Naive B cell (primary cell): ENCODE measurements at regions not wholly inside any gene's neighbourhood (a gene's known extent, or its start where the extent isn't known, plus 50 kb on each side); places are given as distances from the start of the nearest gene placed in this dataset.
"Not testable (repeated sequence)": the region's sequence is repeated elsewhere in the genome, so short reads cannot be mapped to it uniquely, and the experiment has no call there.

ENCODE experiments used
- ATAC-seq, 2 donors: fragments of 150-1000 bp; cut with Tn5 transposase; 2 replicates each; pipeline ENCODE4 v1.10.0; 2021; ENCODE audit warnings: low read depth in 2 of 2, mild to moderate bottlenecking in 2 of 2, moderate library complexity in 2 of 2
- DNase-seq: peaks from one replicate; pipeline ENCODE4 v3.0.0; 2022
- H3K27ac Mint-ChIP-seq, 6 donors: one replicate each; pipeline ENCODE4 v1.8.0; 2020 to 2022; ENCODE audit warnings: mild to moderate bottlenecking in 6 of 6, mixed read lengths in 6 of 6, moderate library complexity in 5 of 6, inconsistent platforms in 2 of 6
- H3K27me3 Mint-ChIP-seq, 3 donors: one replicate each; pipeline ENCODE4 v1.8.0; 2021 to 2022; ENCODE audit warnings: mixed read lengths in 3 of 3, mild to moderate bottlenecking in 1 of 3
- H3K36me3 Mint-ChIP-seq, 2 donors: one replicate each; pipeline ENCODE4 v1.8.0; 2020 to 2022; ENCODE audit warnings: mixed read lengths in 2 of 2, inconsistent platforms in 1 of 2, mild to moderate bottlenecking in 1 of 2
- H3K4me1 Mint-ChIP-seq, 3 donors: one replicate each; pipeline ENCODE4 v1.8.0; 2020 to 2022; ENCODE audit warnings: mixed read lengths in 3 of 3, inconsistent platforms in 1 of 3, mild to moderate bottlenecking in 1 of 3, moderate library complexity in 1 of 3
- H3K4me3 Mint-ChIP-seq, 8 donors: one replicate each; pipeline ENCODE4 v1.8.0; 2020 to 2022; ENCODE audit warnings: mild to moderate bottlenecking in 8 of 8, mixed read lengths in 8 of 8, moderate library complexity in 8 of 8, inconsistent platforms in 2 of 8
- H3K9me3 Mint-ChIP-seq, 7 donors: one replicate each; pipeline ENCODE4 v1.8.0; 2020 to 2022; ENCODE audit warnings: mixed read lengths in 7 of 7, mild to moderate bottlenecking in 5 of 7, inconsistent platforms in 2 of 7, moderate library complexity in 1 of 7

DNA sequence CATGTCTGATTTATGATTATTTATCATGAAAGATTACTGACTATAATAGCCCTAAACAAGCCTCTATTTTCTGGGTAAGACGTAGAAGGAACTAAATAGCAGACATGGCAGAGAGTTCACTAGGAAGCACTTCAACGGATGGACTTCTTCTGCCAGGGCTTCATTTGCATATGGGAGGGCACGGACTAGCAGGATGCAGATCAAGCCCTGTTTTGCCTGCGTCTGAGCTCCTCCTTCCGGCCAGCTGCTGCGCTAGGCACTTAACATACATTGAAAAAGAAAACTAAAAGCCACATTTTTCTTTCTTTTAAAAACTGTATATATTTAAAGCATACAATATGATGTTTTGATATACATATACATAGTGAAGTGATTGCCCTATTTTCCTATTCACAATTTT, 340.0 kb upstream of the MEX3C start:
- H3K9me3 Mint-ChIP-seq: peaks cover 0 to 11% (median 3%) of the 10 kb centered on the region in 7 donors
- H3K4me1 Mint-ChIP-seq: no peaks in the 10 kb centered on the region
- no peaks in the 10 kb centered on the region for H3K36me3 Mint-ChIP-seq
- H3K4me3 Mint-ChIP-seq: no peak overlapping the region
- no peak overlapping the region for H3K27ac Mint-ChIP-seq
- ATAC-seq (no peak), DNase-seq (no peak)
- H3K27me3 Mint-ChIP-seq: peaks cover 4 to 18% (median 16%) of the 10 kb centered on the region in 3 donors

DNA sequence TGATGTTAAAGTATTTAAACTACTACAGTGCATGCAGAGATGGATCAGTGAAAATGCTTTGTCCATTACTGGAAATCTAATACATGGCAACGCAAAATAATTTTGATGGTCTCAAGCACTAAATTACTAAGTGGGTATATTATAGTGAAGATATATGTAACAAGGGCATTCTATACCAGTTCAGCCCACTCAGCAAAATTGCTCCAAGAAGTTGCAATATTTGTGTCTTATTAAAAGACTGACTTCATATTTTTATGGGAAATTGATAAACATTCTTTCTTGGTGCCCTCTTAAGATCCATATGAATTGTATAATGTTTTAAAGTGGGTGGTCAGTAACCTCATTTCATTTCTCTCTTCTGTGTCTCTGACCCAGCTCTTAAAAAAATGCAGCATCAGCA, 343.1 kb upstream of the MEX3C start:
- ATAC-seq: no peak
- H3K9me3 Mint-ChIP-seq: peaks cover 0 to 5% (median 0%) of the 10 kb centered on the region in 7 donors
- no peak overlapping the region for H3K27ac Mint-ChIP-seq
- no peak overlapping the region for H3K4me3 Mint-ChIP-seq
- H3K4me1 Mint-ChIP-seq: no peaks in the 10 kb centered on the region
- no peak for DNase-seq
- no peaks in the 10 kb centered on the region for H3K36me3 Mint-ChIP-seq
- peaks cover 10 to 21% (median 18%) of the 10 kb centered on the region in 3 donors for H3K27me3 Mint-ChIP-seq

DNA sequence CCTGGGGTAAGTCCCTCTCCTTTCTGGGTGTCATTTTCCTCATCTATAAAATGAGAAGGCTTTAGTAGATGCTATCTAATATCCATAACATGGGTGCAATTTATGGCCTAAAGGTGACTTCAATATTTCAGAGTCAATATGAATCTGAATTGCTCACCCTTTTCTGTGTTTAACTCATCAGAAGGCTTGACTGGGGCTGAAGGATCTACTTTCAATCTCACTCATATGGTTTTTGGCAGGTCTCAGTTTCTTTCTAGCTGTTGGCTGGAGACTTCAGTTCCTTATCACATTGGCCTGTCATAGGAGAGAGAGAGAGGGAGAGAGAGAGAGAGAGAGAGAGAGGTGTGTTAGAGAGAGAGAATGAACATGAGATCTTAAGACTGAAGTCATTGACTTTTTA, 343.7 kb upstream of the MEX3C start:
- Mint-ChIP-seq H3K4me3 (no peak overlapping the region), H3K36me3 (no peaks in the 10 kb centered on the region), H3K4me1 (no peaks in the 10 kb centered on the region), H3K27ac (no peak overlapping the region), H3K9me3 (peaks cover 0 to 5% (median 0%) of the 10 kb centered on the region in 7 donors), H3K27me3 (peaks cover 7 to 21% (median 18%) of the 10 kb centered on the region in 3 donors)
- DNase-seq (no peak), ATAC-seq (no peak)

DNA sequence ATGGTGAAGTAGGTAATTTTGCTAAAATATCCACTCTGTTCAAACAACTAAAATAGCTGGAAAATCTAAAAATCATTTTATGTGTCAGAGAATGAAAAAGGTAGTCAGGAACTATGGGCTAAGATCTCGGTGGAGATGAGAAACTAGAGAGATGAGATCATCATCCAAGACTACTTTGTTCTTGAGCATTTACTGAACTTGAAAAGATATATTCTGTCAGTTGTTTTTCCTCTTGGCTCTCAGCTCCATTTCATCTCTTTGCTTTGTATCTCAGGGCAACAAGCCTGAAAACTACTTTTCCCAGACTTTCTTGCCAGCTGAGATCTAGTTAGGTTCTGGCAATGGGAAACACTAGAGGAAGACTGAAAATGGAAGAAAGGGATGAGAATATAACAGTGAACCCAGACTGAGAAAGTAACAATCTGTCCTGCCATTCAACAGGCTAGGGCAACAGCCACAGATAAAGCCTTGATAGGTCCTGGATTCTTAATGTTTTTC, 346.2 kb upstream of the MEX3C start:
- Mint-ChIP-seq H3K4me3 (no peak overlapping the region), H3K36me3 (no peaks in the 10 kb centered on the region)

DNA sequence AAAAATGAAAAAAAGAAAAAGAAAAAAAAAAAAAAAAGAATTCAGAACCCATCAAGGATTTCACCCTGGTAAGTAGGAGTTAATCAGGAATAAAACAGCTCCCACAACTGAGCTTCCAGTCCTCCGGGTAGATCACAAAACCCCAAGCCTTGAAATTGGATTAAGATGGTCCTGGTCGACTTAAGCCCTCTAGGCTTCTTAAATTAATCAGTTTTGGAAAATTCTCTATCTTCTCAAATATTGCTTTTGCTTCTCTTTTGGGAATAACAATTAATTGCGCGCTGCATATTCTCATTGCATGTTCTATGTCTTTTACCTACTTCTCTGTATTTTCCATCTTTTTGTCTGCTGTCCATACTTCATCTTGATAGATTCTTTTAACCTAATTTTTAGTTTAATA, 348.0 kb upstream of the MEX3C start:
- H3K9me3 Mint-ChIP-seq: peaks cover 0 to 5% (median 0%) of the 10 kb centered on the region in 7 donors
- H3K4me3 Mint-ChIP-seq: no peak overlapping the region
- H3K27ac Mint-ChIP-seq: no peak overlapping the region
- DNase-seq (no peak), ATAC-seq (no peak)
- no peaks in the 10 kb centered on the region for H3K4me1 Mint-ChIP-seq
- no peaks in the 10 kb centered on the region for H3K36me3 Mint-ChIP-seq
- peaks cover 5 to 13% (median 8%) of the 10 kb centered on the region in 3 donors for H3K27me3 Mint-ChIP-seq

More for the DNA sequence above, 346.2 kb upstream of the MEX3C start:
- Mint-ChIP-seq H3K27me3 (peaks cover 10 to 18% (median 13%) of the 10 kb centered on the region in 3 donors), H3K27ac (no peak overlapping the region), H3K9me3 (peaks cover 0 to 5% (median 0%) of the 10 kb centered on the region in 7 donors), H3K4me1 (no peaks in the 10 kb centered on the region)
- no peak for DNase-seq
- no peak for ATAC-seq

DNA sequence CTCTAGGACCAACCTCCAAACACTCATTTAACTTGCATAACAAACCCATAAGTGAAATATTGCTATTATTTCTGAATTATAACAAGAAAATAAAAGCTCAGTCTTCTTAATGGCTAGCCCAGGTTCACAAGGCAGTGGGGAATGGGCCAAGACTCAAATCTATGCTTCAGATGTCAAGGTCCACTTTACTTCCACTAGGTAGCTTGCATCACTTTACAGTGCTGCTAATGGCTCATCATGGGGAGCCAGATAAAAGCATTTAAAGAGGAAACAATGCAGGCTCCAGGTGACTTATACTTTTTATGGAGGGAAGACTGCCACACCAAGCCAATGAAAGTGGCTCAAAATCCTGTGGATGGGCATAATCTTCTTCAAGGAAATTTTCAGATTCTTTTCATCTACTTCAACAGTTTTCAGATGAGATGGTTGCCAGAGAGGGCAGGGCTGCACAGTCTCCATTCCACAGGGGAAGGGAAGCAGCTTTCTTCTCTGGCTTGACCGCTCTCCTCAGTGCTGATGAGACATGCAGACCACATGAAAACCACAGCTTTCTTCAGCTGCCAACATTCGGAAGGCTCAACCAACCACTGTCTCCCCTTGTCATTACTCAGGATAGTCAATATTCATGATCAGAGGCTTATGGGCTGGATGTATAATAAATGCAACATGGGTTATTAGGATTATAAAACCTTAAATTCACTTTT, 361.9 kb upstream of the MEX3C start:
- H3K4me3 Mint-ChIP-seq: no peak overlapping the region
- H3K4me1 Mint-ChIP-seq: no peaks in the 10 kb centered on the region
- peaks cover 0 to 9% of the 10 kb centered on the region in 2 donors for H3K36me3 Mint-ChIP-seq
- H3K27ac Mint-ChIP-seq: no peak overlapping the region
- DNase-seq: no peak
- H3K9me3 Mint-ChIP-seq: peaks cover 0 to 10% (median 7%) of the 10 kb centered on the region in 7 donors
- peaks cover 21 to 37% (median 21%) of the 10 kb centered on the region in 3 donors for H3K27me3 Mint-ChIP-seq
- ATAC-seq: no peak

DNA sequence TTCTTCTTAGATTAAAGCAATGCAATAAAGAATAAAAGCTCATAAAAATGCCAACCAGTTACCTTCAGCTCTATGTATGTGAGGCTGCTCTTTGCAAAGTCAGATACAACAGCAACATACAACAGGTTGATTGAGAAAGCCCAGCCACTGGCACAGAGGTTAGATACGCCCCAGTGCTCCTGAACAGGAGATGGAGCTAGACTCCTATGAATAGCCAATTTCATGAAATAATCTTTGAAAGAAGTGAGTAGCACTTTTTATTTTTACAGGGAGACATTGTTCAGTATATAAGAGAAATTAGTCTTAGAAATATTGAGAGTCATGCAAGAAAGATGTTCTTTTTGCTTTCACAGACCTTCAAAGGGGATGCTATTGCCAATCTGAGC, 362.4 kb upstream of the MEX3C start:
- peaks cover 24 to 43% (median 24%) of the 10 kb centered on the region in 3 donors for H3K27me3 Mint-ChIP-seq
- no peak overlapping the region for H3K27ac Mint-ChIP-seq
- H3K36me3 Mint-ChIP-seq: peaks cover 0 to 8% of the 10 kb centered on the region in 2 donors
- H3K9me3 Mint-ChIP-seq: peaks cover 0 to 9% (median 5%) of the 10 kb centered on the region in 7 donors
- DNase-seq: no peak
- no peaks in the 10 kb centered on the region for H3K4me1 Mint-ChIP-seq
- no peak overlapping the region for H3K4me3 Mint-ChIP-seq
- no peak for ATAC-seq

DNA sequence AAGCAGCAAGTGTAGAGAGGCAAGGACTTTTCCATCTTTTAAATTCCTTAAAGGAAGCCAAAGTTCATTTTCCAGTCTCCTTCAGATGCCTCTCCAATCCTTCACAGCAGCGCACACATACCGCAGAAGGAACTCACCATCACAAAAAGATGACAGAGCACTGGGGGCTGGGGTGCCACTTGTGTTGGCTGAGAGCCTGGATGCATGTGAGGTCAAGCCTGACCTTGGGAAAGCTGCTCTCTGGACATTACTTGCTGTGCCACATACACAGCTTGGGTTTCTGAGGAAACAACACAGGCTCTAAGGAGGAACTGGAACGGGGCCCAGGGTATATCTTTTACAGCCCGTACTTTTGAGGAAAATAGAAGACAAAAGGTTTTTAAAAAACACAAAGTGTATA, 364.3 kb upstream of the MEX3C start:
- Mint-ChIP-seq H3K4me3 (no peak overlapping the region), H3K27ac (no peak overlapping the region), H3K27me3 (peaks cover 28 to 48% (median 29%) of the 10 kb centered on the region in 3 donors), H3K9me3 (peaks cover 0 to 9% (median 0%) of the 10 kb centered on the region in 7 donors), H3K4me1 (no peaks in the 10 kb centered on the region), H3K36me3 (peaks cover 0 to 7% of the 10 kb centered on the region in 2 donors)
- ATAC-seq (no peak), DNase-seq (no peak)

DNA sequence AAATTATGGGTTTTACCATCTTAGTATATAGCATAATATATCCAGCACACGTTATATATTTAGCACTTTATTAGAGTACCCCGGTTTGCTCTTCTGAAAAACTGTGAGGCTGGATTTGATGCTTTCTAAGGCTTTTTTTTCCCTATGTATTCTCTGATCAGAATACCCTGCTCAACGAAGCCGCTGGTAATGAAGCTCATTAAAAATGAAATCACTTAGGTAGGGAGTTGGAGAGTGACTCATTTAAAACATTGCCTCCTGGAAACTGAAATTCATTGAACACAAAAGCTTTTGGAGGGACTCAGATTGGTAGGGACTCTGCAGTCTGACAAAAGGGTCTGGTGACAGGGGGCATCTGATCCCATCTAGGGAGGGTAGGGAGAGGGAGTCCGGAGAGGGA, 365.4 kb upstream of the MEX3C start:
- no peak for DNase-seq
- Mint-ChIP-seq H3K27ac (no peak overlapping the region), H3K9me3 (peaks cover 0 to 4% (median 0%) of the 10 kb centered on the region in 7 donors), H3K36me3 (no peaks in the 10 kb centered on the region), H3K4me1 (no peaks in the 10 kb centered on the region), H3K4me3 (no peak overlapping the region), H3K27me3 (peaks cover 19 to 45% (median 23%) of the 10 kb centered on the region in 3 donors)
- no peak for ATAC-seq

DNA sequence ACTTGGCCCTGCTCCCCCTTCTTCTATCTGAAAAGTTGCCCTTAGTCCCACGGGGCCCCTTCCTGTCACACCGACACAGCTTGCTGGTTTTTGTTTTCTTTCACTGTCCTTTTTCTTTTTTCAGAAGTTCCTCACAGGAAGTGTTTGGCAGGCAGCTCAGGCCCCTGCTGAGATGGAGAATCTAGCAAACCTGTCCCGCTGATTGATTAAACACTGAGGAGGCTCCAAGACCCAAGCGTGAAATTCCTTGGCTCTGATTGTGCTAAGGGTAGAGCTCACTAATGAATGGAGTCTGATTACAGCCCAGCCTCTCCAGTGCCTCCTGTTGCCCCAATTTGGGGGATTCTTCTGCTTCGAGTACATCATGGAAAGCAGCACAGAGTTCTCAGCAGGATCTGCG, 365.9 kb upstream of the MEX3C start:
- DNase-seq (no peak), ATAC-seq (no peak)
- no peak overlapping the region for H3K4me3 Mint-ChIP-seq
- no peak overlapping the region for H3K27ac Mint-ChIP-seq
- H3K9me3 Mint-ChIP-seq: no peaks in the 10 kb centered on the region
- peaks cover 13 to 42% (median 26%) of the 10 kb centered on the region in 3 donors for H3K27me3 Mint-ChIP-seq
- H3K4me1 Mint-ChIP-seq: no peaks in the 10 kb centered on the region
- H3K36me3 Mint-ChIP-seq: no peaks in the 10 kb centered on the region

DNA sequence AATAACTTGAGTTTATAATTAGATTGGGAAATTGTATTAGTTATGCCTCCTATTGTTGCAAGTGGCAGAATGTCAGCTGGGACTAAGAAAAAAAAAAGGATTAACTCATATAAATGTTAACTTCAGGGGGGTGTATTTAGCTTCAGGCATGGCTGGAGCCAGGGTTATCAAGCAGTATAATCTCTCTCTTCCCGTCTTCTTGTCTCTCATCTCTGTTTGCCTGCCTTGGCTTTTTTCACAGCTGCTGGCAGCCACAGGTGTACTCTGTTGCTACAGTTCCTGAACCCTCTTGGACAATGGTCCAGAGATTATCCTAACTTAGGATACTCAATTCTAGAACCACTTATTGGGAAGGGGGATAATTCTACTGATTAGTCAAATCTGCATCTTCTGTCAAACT, 370.7 kb upstream of the MEX3C start:
- peaks cover 8 to 28% (median 20%) of the 10 kb centered on the region in 3 donors for H3K27me3 Mint-ChIP-seq
- H3K4me3 Mint-ChIP-seq: no peak overlapping the region
- no peak overlapping the region for H3K27ac Mint-ChIP-seq
- no peaks in the 10 kb centered on the region for H3K9me3 Mint-ChIP-seq
- H3K36me3 Mint-ChIP-seq: no peaks in the 10 kb centered on the region
- DNase-seq (no peak), ATAC-seq (no peak)
- H3K4me1 Mint-ChIP-seq: no peaks in the 10 kb centered on the region

DNA sequence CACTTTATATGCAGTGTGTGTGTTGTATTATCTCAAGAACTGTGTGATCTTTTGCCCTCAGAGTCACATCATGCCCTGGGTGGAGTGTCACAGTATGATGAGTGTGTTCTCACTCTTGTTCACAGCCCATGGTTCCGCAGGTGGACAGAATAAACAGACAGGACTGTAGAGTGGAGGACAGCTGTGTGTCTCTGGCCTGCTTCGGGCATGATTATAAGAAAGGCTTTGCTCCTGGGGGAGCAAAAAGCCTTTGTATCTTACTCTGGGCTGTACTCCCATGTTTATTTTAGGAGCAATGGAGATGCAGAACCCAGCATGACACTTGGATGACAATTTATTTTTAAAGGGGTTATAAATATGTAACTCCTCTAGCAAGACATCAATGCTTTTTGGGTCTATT, 371.7 kb upstream of the MEX3C start:
- Mint-ChIP-seq H3K27ac (no peak overlapping the region), H3K4me3 (no peak overlapping the region), H3K4me1 (no peaks in the 10 kb centered on the region), H3K9me3 (peaks cover 0 to 3% (median 0%) of the 10 kb centered on the region in 7 donors), H3K36me3 (peaks cover 0 to 5% of the 10 kb centered on the region in 2 donors), H3K27me3 (peaks cover 8 to 29% (median 19%) of the 10 kb centered on the region in 3 donors)
- ATAC-seq: no peak
- no peak for DNase-seq

DNA sequence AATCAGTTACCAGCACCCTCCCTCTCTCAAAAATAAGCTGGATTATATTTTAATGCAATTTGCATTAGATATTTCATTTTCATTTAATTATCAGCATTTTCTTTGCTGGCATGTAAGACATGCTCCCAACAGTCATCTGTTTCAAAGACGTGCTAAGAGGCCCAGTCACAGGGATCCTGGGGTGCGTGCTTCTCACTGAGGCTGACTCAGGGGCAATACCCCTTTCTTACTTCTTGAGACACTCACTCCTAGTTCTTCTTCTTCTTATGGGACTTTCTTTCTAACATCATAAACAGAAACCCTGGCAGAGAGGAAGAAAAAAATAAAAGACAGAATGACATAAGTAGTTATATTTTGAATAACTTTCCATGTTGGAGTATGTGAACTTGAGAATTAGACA, 372.1 kb upstream of the MEX3C start:
- Mint-ChIP-seq H3K4me3 (no peak overlapping the region), H3K27me3 (peaks cover 8 to 29% (median 19%) of the 10 kb centered on the region in 3 donors), H3K27ac (no peak overlapping the region), H3K9me3 (peaks cover 0 to 6% (median 0%) of the 10 kb centered on the region in 7 donors), H3K36me3 (peaks cover 0 to 9% of the 10 kb centered on the region in 2 donors), H3K4me1 (no peaks in the 10 kb centered on the region)
- ATAC-seq (no peak), DNase-seq (no peak)

DNA sequence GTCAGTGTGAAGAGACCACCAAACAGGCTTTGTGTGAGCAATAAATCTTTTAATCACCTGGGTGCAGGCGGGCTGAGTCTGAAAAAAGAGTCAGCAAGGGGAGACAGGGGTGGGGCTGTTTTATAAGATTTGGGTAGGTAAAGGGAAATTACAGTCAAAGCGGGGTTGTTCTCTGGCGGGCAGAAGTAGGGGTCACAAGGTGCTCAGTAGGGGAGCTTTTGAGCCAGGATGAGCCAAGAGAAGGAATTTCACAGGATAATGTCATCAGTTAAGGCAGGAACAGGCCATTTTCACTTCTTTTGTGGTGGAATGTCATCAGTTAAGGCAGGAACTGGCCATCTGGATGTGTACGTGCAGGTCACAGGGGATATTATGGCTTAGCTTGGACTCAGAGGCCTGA, 372.6 kb upstream of the MEX3C start:
- H3K4me1 Mint-ChIP-seq, DNase-seq, H3K4me3 Mint-ChIP-seq, H3K27ac Mint-ChIP-seq, ATAC-seq, H3K9me3 Mint-ChIP-seq, H3K36me3 Mint-ChIP-seq: not testable (repeated sequence)
- peaks cover 4 to 24% (median 14%) of the 10 kb centered on the region in 3 donors for H3K27me3 Mint-ChIP-seq
